Limb (tissue), 2 donors: ENCODE measurements at regions not wholly inside any gene's neighbourhood (a gene's known extent, or its start where the extent isn't known, plus 50 kb on each side); places are given as distances from the start of the nearest gene placed in this dataset.

Experiments used
- DNase-seq, 2 donors: peaks; one replicate each; pipeline ENCODE4 v3.0.0-alpha.2; 2016; ENCODE audit errors: extremely low spot score in 2 of 2

- no peak for DNase-seq
Measured at GRCh38 chr9:82492274-82492673, 503.7 kb downstream of the SPATA31D1 start.

GRCh38 chr9:82495884-82496777 is 507.6 kb downstream of the SPATA31D1 start:
- DNase-seq = no peak

GRCh38 chr9:82498541-82499317 is 510.2 kb downstream of the SPATA31D1 start:
- DNase-seq = no peak

- DNase-seq = no peak
Measured at GRCh38 chr9:82499337-82499736, 510.8 kb downstream of the SPATA31D1 start.

- DNase-seq = no peak
Measured at GRCh38 chr9:82504620-82505019, 516.0 kb downstream of the SPATA31D1 start.

GRCh38 chr9:82511626-82512025 is 523.1 kb downstream of the SPATA31D1 start:
- DNase-seq = no peak

GRCh38 chr9:82512728-82513127 is 524.2 kb downstream of the SPATA31D1 start:
- DNase-seq = no peak

- peak; percentile 45 to 61 for DNase-seq
Measured at GRCh38 chr9:82513242-82513751, 524.7 kb downstream of the SPATA31D1 start.

- DNase-seq = no peak
Measured at GRCh38 chr9:82513976-82514735, 525.6 kb downstream of the SPATA31D1 start.

- DNase-seq = no peak
Measured at GRCh38 chr9:82518868-82519267, 530.3 kb downstream of the SPATA31D1 start.

- DNase-seq = no peak
Measured at GRCh38 chr9:82519332-82519731, 530.8 kb downstream of the SPATA31D1 start.

- DNase-seq = no peak
Measured at GRCh38 chr9:82524407-82524806, 535.8 kb downstream of the SPATA31D1 start.

GRCh38 chr9:82526577-82526976 is 536.4 kb downstream of the RASEF start:
- DNase-seq = no peak

GRCh38 chr9:82531795-82532194 is 531.1 kb downstream of the RASEF start:
- DNase-seq = no peak

- DNase-seq = no peak
Measured at GRCh38 chr9:82532504-82533180, 530.3 kb downstream of the RASEF start.

- DNase-seq = no peak
Measured at GRCh38 chr9:82535432-82535998, 527.4 kb downstream of the RASEF start.

GRCh38 chr9:82538634-82539033 is 524.3 kb downstream of the RASEF start:
- no peak for DNase-seq

- DNase-seq = no peak
Measured at GRCh38 chr9:82539146-82539545, 523.8 kb downstream of the RASEF start.

- no peak for DNase-seq
Measured at GRCh38 chr9:82539856-82540579, 522.9 kb downstream of the RASEF start.

GRCh38 chr9:82543726-82544125 is 519.2 kb downstream of the RASEF start:
- DNase-seq = no peak
